Rectal smooth muscle tissue (tissue), 1 donor: ENCODE measurements at regions not wholly inside any gene's neighbourhood (a gene's known extent, or its start where the extent isn't known, plus 50 kb on each side); places are given as distances from the start of the nearest gene placed in this dataset.

ENCODE experiments used
- H3K27ac ChIP-seq: one replicate; pipeline ENCODE4 v1.7.0; 2013; ENCODE audit warnings: low read depth, low read length, inconsistent platforms
- H3K27me3 ChIP-seq: one replicate; pipeline ENCODE4 v1.7.0; 2013; ENCODE audit warnings: low read length; ENCODE audit not compliant: control insufficient read depth, insufficient read depth
- H3K36me3 ChIP-seq: one replicate; pipeline ENCODE4 v1.7.0; 2013; ENCODE audit warnings: low read length; ENCODE audit not compliant: control insufficient read depth, insufficient read depth
- H3K4me1 ChIP-seq: one replicate; pipeline ENCODE4 v1.7.0; 2013; ENCODE audit warnings: low read length; ENCODE audit not compliant: control insufficient read depth, insufficient read depth
- H3K4me3 ChIP-seq: one replicate; pipeline ENCODE4 v1.7.0; 2013; ENCODE audit warnings: low read length
- H3K9ac ChIP-seq: one replicate; pipeline ENCODE4 v1.7.0; 2013; ENCODE audit warnings: low read length

- H3K27me3 ChIP-seq, result no peaks in the 10 kb centered on the region
- H3K36me3 ChIP-seq, result no peaks in the 10 kb centered on the region
- H3K9ac ChIP-seq, result no peak overlapping the region
- no peaks in the 10 kb centered on the region for H3K4me1 ChIP-seq
- no peak overlapping the region for H3K27ac ChIP-seq
- no peak overlapping the region for H3K4me3 ChIP-seq
Measured at GRCh38 chr6:134372603-134373281, 54.8 kb upstream of the SGK1 start.

GRCh38 chr6:134368670-134369069 lies 50.8 kb upstream of the SGK1 start:
- Histone ChIP-seq H3K4me3 (no peak overlapping the region), H3K9ac (no peak overlapping the region), H3K36me3 (no peaks in the 10 kb centered on the region), H3K27ac (no peak overlapping the region), H3K27me3 (no peaks in the 10 kb centered on the region), H3K4me1 (no peaks in the 10 kb centered on the region)
